SK-N-SH (cell line): ENCODE measurements at regions not wholly inside any gene's neighbourhood (a gene's known extent, or its start where the extent isn't known, plus 50 kb on each side); places are given as distances from the start of the nearest gene placed in this dataset.

Experiments used
- CTCF ChIA-PET: fragments of 300-600, 350-600 bp; formaldehyde crosslinking; extraction: SDS; loops from one replicate; lab custom pipeline; 2021; lab: Yijun Ruan, JAX
- POLR2A ChIA-PET: fragments of 350-600 bp; sonication (Branson Sonifier 250); formaldehyde crosslinking; extraction: SDS; loops from one replicate; lab custom pipeline; 2020; ENCODE audit warnings: antibody characterized with exemption, inconsistent platforms; lab: Yijun Ruan, JAX
- DNase-seq: peaks from one replicate; pipeline ENCODE4 v3.0.0; 2012
- H2AFZ ChIP-seq: fragments of 200-600 bp; sonication (generic); 2 replicates; pipeline ENCODE4 v1.8.1; 2016; ENCODE audit warnings: antibody characterized with exemption, mild to moderate bottlenecking, low read depth
- H3F3A ChIP-seq: fragments of 200-600 bp; sonication (generic); replicated peaks from 2 replicates; pipeline ENCODE3; 2016; ENCODE audit warnings: antibody characterized with exemption, mild to moderate bottlenecking; ENCODE audit not compliant: insufficient read depth
- H3K27ac ChIP-seq, 2 experiments: fragments of 200-500 bp in 1 of 2; fragments of 200-600 bp in 1 of 2; sonication (Bioruptor generic) in 1 of 2; sonication (generic), shearing (Covaris generic) in 1 of 2; 2 replicates each; pipeline versions ENCODE4 v1.5.1 to v1.6.1; 2014 to 2016; ENCODE audit warnings: low read depth in 2 of 2, inconsistent platforms in 1 of 2, low read length in 1 of 2, mild to moderate bottlenecking in 1 of 2, mixed read lengths in 1 of 2
- H3K27me3 ChIP-seq: fragments of 200-600 bp; sonication (generic), shearing (Covaris generic); 2 replicates; pipeline ENCODE4 v1.6.1; 2016; ENCODE audit warnings: mixed run types; ENCODE audit not compliant: insufficient read depth
- H3K36me3 ChIP-seq, 2 experiments: fragments of 200-500 bp in 1 of 2; fragments of 200-600 bp in 1 of 2; sonication (Bioruptor generic) in 1 of 2; sonication (generic) in 1 of 2; replicated peaks in 1 of 2; 2 replicates each; pipeline versions ENCODE3 to v1.5.1; 2014 to 2016; ENCODE audit warnings: low read length in 1 of 2, mild to moderate bottlenecking in 1 of 2; ENCODE audit not compliant: insufficient read depth in 2 of 2, control insufficient read depth in 1 of 2
- H3K4me1 ChIP-seq, 2 experiments: fragments of 200-500 bp in 1 of 2; fragments of 200-600 bp in 1 of 2; sonication (Bioruptor generic) in 1 of 2; sonication (generic), shearing (Covaris generic) in 1 of 2; 2 replicates each; pipeline versions ENCODE4 v1.5.1 to v1.6.1; 2014 to 2016; ENCODE audit warnings: low read depth in 1 of 2, low read length in 1 of 2, mixed run types in 1 of 2; ENCODE audit not compliant: insufficient read depth in 2 of 2, control insufficient read depth in 1 of 2
- H3K4me2 ChIP-seq: fragments of 200-600 bp; sonication (generic), shearing (Covaris generic); 2 replicates; pipeline ENCODE4 v1.6.1; 2017; ENCODE audit warnings: mixed run types
- H3K4me3 ChIP-seq, 2 experiments: fragments of 200-500 bp in 1 of 2; fragments of 200-600 bp in 1 of 2; sonication (Bioruptor generic) in 1 of 2; sonication (generic), shearing (Covaris generic) in 1 of 2; 2 replicates each; pipeline versions ENCODE4 v1.5.1 to v1.8.1; 2014 to 2016; ENCODE audit warnings: low read depth in 2 of 2, inconsistent platforms in 1 of 2, low read length in 1 of 2, mild to moderate bottlenecking in 1 of 2, mixed read lengths in 1 of 2, moderate library complexity in 1 of 2
- H3K79me2 ChIP-seq: fragments of 200-600 bp; sonication (generic); 2 replicates; pipeline ENCODE4 v1.8.1; 2017; ENCODE audit warnings: mild to moderate bottlenecking; ENCODE audit not compliant: insufficient read depth
- H3K9ac ChIP-seq: fragments of 200-600 bp; sonication (generic); 2 replicates; pipeline ENCODE4 v1.6.1; 2017; ENCODE audit warnings: mixed run types
- H3K9me2 ChIP-seq: fragments of 200-600 bp; sonication (generic); 2 replicates; pipeline ENCODE4 v1.6.1; 2017; ENCODE audit warnings: mixed run types
- H3K9me3 ChIP-seq: fragments of 200-600 bp; sonication (generic); 2 replicates; pipeline ENCODE4 v1.6.1; 2017; ENCODE audit warnings: mixed run types, mild to moderate bottlenecking, moderate library complexity
- H4K20me1 ChIP-seq: fragments of 200-600 bp; sonication (generic); 2 replicates; pipeline ENCODE4 v1.6.1; 2017; ENCODE audit warnings: mild to moderate bottlenecking, mixed run types; ENCODE audit not compliant: insufficient read depth
- CHD2 ChIP-seq: fragments of 150-350 bp; IDR thresholded peaks from 2 replicates; pipeline ENCODE4 v1.6.1; 2018; ENCODE audit warnings: low read length; ENCODE audit not compliant: partially characterized antibody
- CTCF ChIP-seq: fragments of 200-600 bp; sonication (generic); IDR thresholded peaks from 2 replicates; pipeline ENCODE4 v1.6.1; 2017; ENCODE audit warnings: antibody characterized with exemption, mild to moderate bottlenecking, moderate library complexity
- ELF1 ChIP-seq: IDR thresholded peaks from 2 replicates; pipeline ENCODE4 v1.4.0; 2012
- EZH2phosphoT487 ChIP-seq: fragments of 200-600 bp; sonication (generic); IDR thresholded peaks from 2 replicates; pipeline ENCODE4 v1.6.1; 2017; ENCODE audit warnings: low read depth, mixed run types, mild to moderate bottlenecking, antibody characterized with exemption, moderate library complexity, borderline replicate concordance
- FOXJ3 ChIP-seq: sonication (generic); formaldehyde crosslinking; IDR thresholded peaks from 2 replicates; pipeline ENCODE4 v1.5.1; 2020; ENCODE audit warnings: mild to moderate bottlenecking, missing genetic modification reagents
- GABPA ChIP-seq: IDR thresholded peaks from 2 replicates; pipeline ENCODE4 v1.4.0; 2012; ENCODE audit warnings: low read depth, mild to moderate bottlenecking
- IRF3 ChIP-seq: fragments of 150-350 bp; IDR thresholded peaks from 2 replicates; pipeline ENCODE4 v1.6.1; 2016; ENCODE audit warnings: mild to moderate bottlenecking, low read depth, low read length
- JUND ChIP-seq: IDR thresholded peaks from 2 replicates; pipeline ENCODE4 v1.4.0; 2012
- MAX ChIP-seq: IDR thresholded peaks from 2 replicates; pipeline ENCODE4 v1.4.0; 2012; ENCODE audit warnings: low read depth
- MEF2A ChIP-seq: IDR thresholded peaks from 2 replicates; pipeline ENCODE4 v1.4.0; 2012; ENCODE audit warnings: low read depth, borderline replicate concordance
- NFIC ChIP-seq: IDR thresholded peaks from 2 replicates; pipeline ENCODE4 v1.4.0; 2012; ENCODE audit warnings: borderline replicate concordance
- NRF1 ChIP-seq: IDR thresholded peaks from 2 replicates; pipeline ENCODE4 v1.6.1; 2012; ENCODE audit warnings: low read depth, mild to moderate bottlenecking, low read length
- PBX3 ChIP-seq: IDR thresholded peaks from 2 replicates; pipeline ENCODE4; 2012
- POLR2AphosphoS5 ChIP-seq: IDR thresholded peaks from 2 replicates; pipeline ENCODE4 v1.6.1; 2012; ENCODE audit warnings: low read depth, low read length
- RAD21 ChIP-seq: IDR thresholded peaks from 2 replicates; pipeline ENCODE4 v1.6.1; 2012; ENCODE audit warnings: mild to moderate bottlenecking, low read length
- RCOR1 ChIP-seq: fragments of 150-350 bp; IDR thresholded peaks from 2 replicates; pipeline ENCODE4 v1.6.1; 2017; ENCODE audit warnings: antibody characterized with exemption, low read length
- RFX5 ChIP-seq: IDR thresholded peaks from 2 replicates; pipeline ENCODE4 v1.6.1; 2012; ENCODE audit warnings: mild to moderate bottlenecking, improper control_type of control experiment, low read length
- SIN3A ChIP-seq: IDR thresholded peaks from 2 replicates; pipeline ENCODE4 v1.6.1; 2012; ENCODE audit warnings: low read depth, mild to moderate bottlenecking, low read length, moderate library complexity, borderline replicate concordance
- TAF1 ChIP-seq: IDR thresholded peaks from 2 replicates; pipeline ENCODE4 v1.6.1; 2012; ENCODE audit warnings: low read depth, mild to moderate bottlenecking, low read length, moderate library complexity, borderline replicate concordance
- TEAD4 ChIP-seq: IDR thresholded peaks from 2 replicates; pipeline ENCODE4 v1.4.0; 2012; ENCODE audit warnings: mild to moderate bottlenecking, borderline replicate concordance; ENCODE audit not compliant: insufficient read depth
- USF1 ChIP-seq: IDR thresholded peaks from 2 replicates; pipeline ENCODE4 v1.4.0; 2012; ENCODE audit warnings: low read depth, borderline replicate concordance
- USF2 ChIP-seq: fragments of 150-350 bp; IDR thresholded peaks from 2 replicates; pipeline ENCODE4 v1.6.1; 2017; ENCODE audit warnings: antibody characterized with exemption, low read length, low read depth, borderline replicate concordance
- ZBTB33 ChIP-seq: IDR thresholded peaks from 2 replicates; pipeline ENCODE4 v1.4.0; 2012; ENCODE audit warnings: low read depth, borderline replicate concordance
- WGBS: methylation state at CpG from one replicate; pipeline ENCODE4 v1.1.6; 2017; ENCODE audit warnings: low lambda C conversion rate; 5-methylcytosine and 5-hydroxymethylcytosine counted together

GRCh38 chr1:239914751-239915231 lies 176.9 kb upstream of the FMN2 start:
- Histone ChIP-seq H3K9ac (no peak overlapping the region), H3K36me3 (peaks cover 0 to 8% of the 10 kb centered on the region in 2 experiments), H3K9me2 (no peaks in the 10 kb centered on the region), H3K27ac (peak overlapping the region; percentile 64 to 90), H3K27me3 (no peaks in the 10 kb centered on the region), H2AFZ (peak overlapping the region; percentile 37), H3F3A (peaks cover 17% of the 10 kb centered on the region), H3K79me2 (no peaks in the 10 kb centered on the region), H3K9me3 (no peaks in the 10 kb centered on the region), H3K4me2 (peak overlapping the region; percentile 30; the same call in 1 of the 2 replicates), H3K4me1 (peaks cover 19% of the 10 kb centered on the region in 2 experiments), H3K4me3 (no peak overlapping the region), H4K20me1 (no peaks in the 10 kb centered on the region)
- no peak for DNase-seq
- POLR2A ChIA-PET = no interaction called here
- WGBS = 16% methylated on average over 5 of the region's 5 CpGs
- CTCF ChIA-PET = interaction anchor here (1.2 kb wide), 1 partner anchor 37 kb away, joined by 4 read pairs; no protein-coding TSS in a partner anchor
- TF ChIP-seq TAF1 = no peak
- peak; percentile 61 for TF ChIP-seq MAX
- TF ChIP-seq FOXJ3 = no peak
- TF ChIP-seq NRF1 = no peak
- 0 out of 2 replicates have a peak, but pooled peaks have one; percentile 29 for TF ChIP-seq ELF1
- 0 out of 2 replicates have a peak, but pooled peaks have one; percentile 21 for TF ChIP-seq GABPA
- no peak for TF ChIP-seq IRF3
- TF ChIP-seq RAD21 = no peak
- TF ChIP-seq USF2 = no peak
- TF ChIP-seq USF1 = 0 out of 2 replicates have a peak, but pooled peaks have one; percentile 16
- TF ChIP-seq ZBTB33 = peak; percentile 75; the same call in 1 of the 2 replicates
- peak; percentile 81 for TF ChIP-seq TEAD4
- no peak for TF ChIP-seq SIN3A
- no peak for TF ChIP-seq CHD2
- peak; percentile 94 for TF ChIP-seq JUND
- peak; percentile 23; the same call in 1 of the 2 replicates for TF ChIP-seq RCOR1
- TF ChIP-seq EZH2phosphoT487 = no peak
- no peak for TF ChIP-seq RFX5
- TF ChIP-seq NFIC = peak; percentile 93
- TF ChIP-seq PBX3 = peak; percentile 86
- TF ChIP-seq MEF2A = peak; percentile 86
- peak; percentile 78; the same call in 1 of the 2 replicates for TF ChIP-seq POLR2AphosphoS5
- peak; percentile 47 for TF ChIP-seq CTCF
